ENCODE measurements at regions not wholly inside any gene's neighbourhood (a gene's known extent, or its start where the extent isn't known, plus 50 kb on each side); places are given as distances from the start of the nearest gene placed in this dataset.

GRCh38 chr2:219881851-219882250, 254.4 kb downstream of the SLC4A3 start:
- TF ChIP-seq CTCF (conservative IDR thresholded peaks at IDR 0.05; ENCODE audit: low read length) (no peak), EZH2phosphoT487 (IDR thresholded peaks at IDR 0.05; ENCODE audit: borderline replicate concordance) (no peak)

All from Loucy (cell line).